DMS53 treated with DMSO at 0.1 percent for 48 hours (cell line): ENCODE measurements at regions not wholly inside any gene's neighbourhood (a gene's known extent, or its start where the extent isn't known, plus 50 kb on each side); places are given as distances from the start of the nearest gene placed in this dataset.
A peak's percentile ranks its signal among the peaks of the same experiment; 100 is the strongest.

ENCODE experiments used
- DNase-seq: peaks from one replicate; lab custom pipeline; 2025; ENCODE audit not compliant: unreplicated experiment; lab: John Stamatoyannopoulos, UW

GRCh38 chr2:235168174-235168979 lies 216.6 kb downstream of the SH3BP4 start:
- DNase-seq: no peak

- no peak for DNase-seq
Measured at GRCh38 chr2:235170016-235170415, 218.2 kb downstream of the SH3BP4 start.

- DNase-seq: peak; percentile 33
Measured at GRCh38 chr2:235170536-235171521, 219.0 kb downstream of the SH3BP4 start.

GRCh38 chr2:235171550-235172031 lies 219.8 kb downstream of the SH3BP4 start:
- DNase-seq: no peak

GRCh38 chr2:235180642-235181041 lies 228.8 kb downstream of the SH3BP4 start:
- no peak for DNase-seq

GRCh38 chr2:235183786-235184185 lies 232.0 kb downstream of the SH3BP4 start:
- no peak for DNase-seq

GRCh38 chr2:235187806-235188205 lies 236.0 kb downstream of the SH3BP4 start:
- DNase-seq: no peak

- no peak for DNase-seq
Measured at GRCh38 chr2:235191486-235191885, 239.7 kb downstream of the SH3BP4 start.

GRCh38 chr2:235191978-235192377 lies 240.2 kb downstream of the SH3BP4 start:
- DNase-seq: no peak

- no peak for DNase-seq
Measured at GRCh38 chr2:235194351-235194750, 242.5 kb downstream of the SH3BP4 start.

GRCh38 chr2:235194836-235195235 lies 243.0 kb downstream of the SH3BP4 start:
- no peak for DNase-seq

GRCh38 chr2:235195921-235196320 lies 244.1 kb downstream of the SH3BP4 start:
- no peak for DNase-seq

- DNase-seq: no peak
Measured at GRCh38 chr2:235199128-235199527, 247.3 kb downstream of the SH3BP4 start.

- no peak for DNase-seq
Measured at GRCh38 chr2:235200216-235200615, 248.4 kb downstream of the SH3BP4 start.

GRCh38 chr2:235201756-235202155 lies 249.9 kb downstream of the SH3BP4 start:
- DNase-seq: no peak

GRCh38 chr2:235204948-235205347 lies 253.1 kb downstream of the SH3BP4 start:
- no peak for DNase-seq

- DNase-seq: no peak
Measured at GRCh38 chr2:235206399-235206798, 254.6 kb downstream of the SH3BP4 start.

GRCh38 chr2:235206980-235207579 lies 255.3 kb downstream of the SH3BP4 start:
- DNase-seq: no peak

GRCh38 chr2:235211056-235211455 lies 259.2 kb downstream of the SH3BP4 start:
- no peak for DNase-seq

GRCh38 chr2:235212501-235213158 lies 260.8 kb downstream of the SH3BP4 start:
- no peak for DNase-seq

- DNase-seq: no peak
Measured at GRCh38 chr2:235215248-235215647, 263.4 kb downstream of the SH3BP4 start.
